Fibroblast of lung (primary cell): ENCODE measurements at regions not wholly inside any gene's neighbourhood (a gene's known extent, or its start where the extent isn't known, plus 50 kb on each side); places are given as distances from the start of the nearest gene placed in this dataset.

Source experiments
- EZH2 ChIP-seq: IDR thresholded peaks from 2 replicates; pipeline ENCODE4 v1.5.1; 2012; ENCODE audit warnings: low read length, control low read depth, mild to moderate bottlenecking; ENCODE audit errors: missing control alignments
- TF ChIP-seq, protein P1 (sequence below), 2 donors: IDR thresholded peaks in 1 of 2; conservative IDR thresholded peaks in 1 of 2; 1 replicate in 1 of 2; 2 replicates in 1 of 2; pipeline ENCODE4 v1.5.1; 2011 to 2012; ENCODE audit warnings: low read length in 2 of 2, control low read depth in 1 of 2, inconsistent platforms in 1 of 2, low read depth in 1 of 2, mild to moderate bottlenecking in 1 of 2

DNA sequence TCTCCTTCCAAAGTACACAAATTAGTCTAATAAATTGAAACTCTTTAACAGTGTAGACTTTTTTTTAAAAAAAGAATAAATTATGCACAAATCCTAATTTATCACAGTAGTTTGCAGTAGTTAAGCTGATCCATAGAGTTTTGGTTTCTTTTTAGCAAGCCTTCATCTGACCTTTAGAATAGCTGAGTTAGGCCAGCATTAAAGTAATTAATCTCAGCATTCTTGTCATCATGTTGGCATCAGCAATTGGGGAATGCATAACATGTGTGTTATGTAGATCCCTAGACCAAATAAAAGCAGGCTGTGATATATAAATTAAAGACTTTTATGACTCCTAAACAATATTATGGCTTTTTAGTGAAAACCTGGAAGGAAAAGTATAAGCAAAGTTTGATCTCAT is 426.5 kb upstream of the PABPC4L start:
- TF ChIP-seq, protein P1, sequence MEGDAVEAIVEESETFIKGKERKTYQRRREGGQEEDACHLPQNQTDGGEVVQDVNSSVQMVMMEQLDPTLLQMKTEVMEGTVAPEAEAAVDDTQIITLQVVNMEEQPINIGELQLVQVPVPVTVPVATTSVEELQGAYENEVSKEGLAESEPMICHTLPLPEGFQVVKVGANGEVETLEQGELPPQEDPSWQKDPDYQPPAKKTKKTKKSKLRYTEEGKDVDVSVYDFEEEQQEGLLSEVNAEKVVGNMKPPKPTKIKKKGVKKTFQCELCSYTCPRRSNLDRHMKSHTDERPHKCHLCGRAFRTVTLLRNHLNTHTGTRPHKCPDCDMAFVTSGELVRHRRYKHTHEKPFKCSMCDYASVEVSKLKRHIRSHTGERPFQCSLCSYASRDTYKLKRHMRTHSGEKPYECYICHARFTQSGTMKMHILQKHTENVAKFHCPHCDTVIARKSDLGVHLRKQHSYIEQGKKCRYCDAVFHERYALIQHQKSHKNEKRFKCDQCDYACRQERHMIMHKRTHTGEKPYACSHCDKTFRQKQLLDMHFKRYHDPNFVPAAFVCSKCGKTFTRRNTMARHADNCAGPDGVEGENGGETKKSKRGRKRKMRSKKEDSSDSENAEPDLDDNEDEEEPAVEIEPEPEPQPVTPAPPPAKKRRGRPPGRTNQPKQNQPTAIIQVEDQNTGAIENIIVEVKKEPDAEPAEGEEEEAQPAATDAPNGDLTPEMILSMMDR (conservative IDR thresholded peaks at IDR 0.05 in 1 of 2, IDR thresholded peaks at IDR 0.05 in 1 of 2; ENCODE audit: low read depth in 1 of 2, low read length in 2 of 2) = no peak
- TF ChIP-seq EZH2 = no peak
